ENCODE measurements at regions not wholly inside any gene's neighbourhood (a gene's known extent, or its start where the extent isn't known, plus 50 kb on each side); places are given as distances from the start of the nearest gene placed in this dataset.
"Not testable (repeated sequence)": the region's sequence is repeated elsewhere in the genome, so short reads cannot be mapped to it uniquely, and the experiment has no call there.

- DNase-seq: no peak
Observed at GRCh38 chr9:28127101-28127500, 553.8 kb upstream of the C9orf72 start.

- no peak for DNase-seq
Observed at GRCh38 chr9:28134446-28134976, 561.2 kb upstream of the C9orf72 start.

DNA sequence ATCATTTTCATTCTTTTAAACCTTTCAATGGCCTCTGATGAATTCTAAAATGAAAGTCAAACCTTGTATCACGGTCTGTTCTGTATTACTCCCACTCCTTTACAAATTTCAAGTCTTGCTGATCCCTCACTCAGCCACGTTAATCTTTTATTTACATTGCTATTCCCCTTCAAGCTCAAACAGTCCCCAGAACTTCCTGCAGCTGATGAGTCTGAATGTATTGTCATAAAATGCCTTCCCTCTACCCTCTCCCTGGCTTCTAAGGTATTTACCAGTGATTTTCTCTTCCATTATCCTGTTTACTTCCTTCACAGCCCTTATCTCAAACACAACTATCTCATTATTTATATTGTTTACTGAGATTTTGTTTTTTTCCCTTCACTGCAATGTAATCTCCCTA, 562.3 kb upstream of the C9orf72 start:
- no peak for DNase-seq

GRCh38 chr9:28136113-28136512, 562.8 kb upstream of the C9orf72 start:
- DNase-seq: no peak

GRCh38 chr9:28147430-28147829, 574.1 kb upstream of the C9orf72 start:
- not testable (repeated sequence) for DNase-seq

GRCh38 chr9:28147923-28148597, 574.8 kb upstream of the C9orf72 start:
- not testable (repeated sequence) for DNase-seq

GRCh38 chr9:28149361-28150050, 576.2 kb upstream of the C9orf72 start:
- DNase-seq: not testable (repeated sequence)

- no peak for DNase-seq
Observed at GRCh38 chr9:28155067-28155466, 581.8 kb upstream of the C9orf72 start.

- DNase-seq: no peak
Observed at GRCh38 chr9:28155671-28156070, 582.4 kb upstream of the C9orf72 start.

DNA sequence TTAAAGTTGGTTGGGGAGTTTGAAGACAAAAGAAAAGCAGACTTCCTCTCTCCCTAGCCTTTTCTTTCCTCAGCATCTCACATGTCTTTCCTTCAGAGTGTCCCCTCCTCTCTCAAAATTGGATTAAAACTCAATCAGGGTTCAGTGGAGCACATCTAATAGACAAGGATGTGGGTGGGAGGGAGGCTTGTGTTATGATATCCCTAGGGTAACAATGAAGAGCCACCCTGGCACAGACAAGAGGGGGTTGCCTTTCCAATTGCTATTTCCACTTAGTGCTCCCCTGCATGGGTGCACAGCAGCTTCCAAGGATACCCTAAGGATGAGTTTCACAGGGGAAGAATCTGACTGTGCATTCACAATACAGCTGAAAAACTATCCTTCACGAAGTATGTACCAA, 585.2 kb upstream of the C9orf72 start:
- DNase-seq: no peak

DNA sequence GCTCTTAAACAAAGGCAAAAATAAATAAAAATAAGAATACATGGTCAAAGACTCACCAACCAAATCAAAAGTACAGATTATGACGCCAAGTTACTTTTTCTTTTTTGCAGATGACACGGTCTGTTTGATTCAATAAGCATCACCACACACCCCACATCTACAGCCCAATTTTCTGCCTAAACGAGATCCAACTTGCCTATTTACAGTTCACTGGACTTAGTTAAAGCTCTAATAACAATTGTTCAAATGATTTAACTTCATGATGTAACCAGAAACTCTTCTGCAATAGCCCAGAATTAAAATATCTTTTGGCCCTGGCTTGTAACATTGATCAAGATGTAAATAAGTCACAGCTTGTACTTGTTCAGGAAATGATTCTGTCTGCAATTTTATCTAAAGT, 590.3 kb upstream of the C9orf72 start:
- DNase-seq: no peak

GRCh38 chr9:28166179-28166578, 592.9 kb upstream of the C9orf72 start:
- no peak for DNase-seq

DNA sequence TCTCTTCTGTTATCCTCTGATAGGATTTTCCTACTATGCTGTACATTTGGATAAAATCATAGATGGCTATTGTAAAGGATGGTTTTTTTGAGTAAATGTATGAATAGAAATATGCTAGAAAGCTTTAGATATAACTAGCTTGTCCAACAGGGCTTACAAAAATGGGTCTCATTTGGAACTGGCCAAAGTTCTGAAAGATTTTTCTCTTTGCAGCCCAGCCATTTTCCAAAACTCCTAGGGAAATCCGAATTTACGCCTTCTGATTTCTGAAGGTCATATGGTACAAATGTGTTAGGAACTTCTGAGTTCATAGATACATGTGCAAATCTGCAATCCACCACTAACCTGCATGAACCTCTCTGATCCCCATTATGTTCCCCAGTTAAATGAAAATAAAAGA, 603.9 kb upstream of the C9orf72 start:
- DNase-seq: no peak

- DNase-seq: no peak
Observed at GRCh38 chr9:28177925-28178324, 604.6 kb upstream of the C9orf72 start.

GRCh38 chr9:28179893-28180292, 606.6 kb upstream of the C9orf72 start:
- no peak for DNase-seq

GRCh38 chr9:28190981-28191380, 617.7 kb upstream of the C9orf72 start:
- DNase-seq: no peak

- no peak for DNase-seq
Observed at GRCh38 chr9:28197653-28198052, 624.4 kb upstream of the C9orf72 start.

GRCh38 chr9:28203036-28203435, 629.8 kb upstream of the C9orf72 start:
- no peak for DNase-seq

DNA sequence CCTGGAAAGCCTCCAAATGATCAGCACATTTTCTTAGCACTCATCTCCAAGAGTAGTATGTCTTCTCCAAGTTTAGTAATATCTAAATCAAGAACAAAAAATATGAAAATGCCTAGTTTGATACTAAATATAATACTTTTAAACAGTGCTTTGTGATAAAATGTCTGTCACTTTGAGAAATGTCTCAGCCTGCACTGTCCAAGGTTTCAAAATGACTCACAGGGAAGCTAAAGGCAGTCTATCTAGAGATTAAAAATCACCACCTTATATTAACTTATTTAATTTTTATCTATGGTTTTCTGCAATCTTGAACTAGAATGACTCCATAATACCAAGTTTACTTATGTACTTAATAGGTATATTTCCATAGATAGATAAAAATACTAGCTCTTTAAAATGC, 633.0 kb upstream of the C9orf72 start:
- no peak for DNase-seq

- DNase-seq: no peak
Observed at GRCh38 chr9:28207657-28208056, 634.4 kb upstream of the C9orf72 start.

DNA sequence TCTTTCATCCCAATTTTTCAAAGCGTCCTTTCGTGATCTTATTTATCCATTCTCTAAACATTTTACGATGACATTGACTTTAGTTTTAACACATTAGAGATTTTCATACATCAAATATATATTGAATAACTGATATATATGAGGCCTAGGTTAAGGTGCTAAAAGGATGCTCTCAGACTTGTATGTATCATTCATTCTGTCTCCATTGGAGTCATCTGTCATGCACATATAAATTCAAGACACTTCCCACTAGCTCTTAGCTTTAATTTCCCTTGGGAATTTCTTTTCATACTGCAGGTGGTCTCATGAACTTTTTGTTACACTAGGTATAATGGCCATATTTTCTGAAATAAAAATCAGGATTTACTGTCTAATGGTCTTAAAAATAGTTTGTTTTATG, 635.8 kb upstream of the C9orf72 start:
- no peak for DNase-seq

- DNase-seq: no peak
Observed at GRCh38 chr9:28212979-28213378, 639.7 kb upstream of the C9orf72 start.

GRCh38 chr9:28215536-28216299, 642.4 kb upstream of the C9orf72 start:
- no peak for DNase-seq

GRCh38 chr9:28232686-28233085, 659.4 kb upstream of the C9orf72 start:
- no peak for DNase-seq
